GM12878 (cell line): ENCODE measurements at regions not wholly inside any gene's neighbourhood (a gene's known extent, or its start where the extent isn't known, plus 50 kb on each side); places are given as distances from the start of the nearest gene placed in this dataset.

Experiments
- CREM ChIP-seq: IDR thresholded peaks from 2 replicates; pipeline ENCODE4 v1.6.1; 2014; ENCODE audit warnings: antibody characterized with exemption, low read depth
- CTCF ChIP-seq, 3 experiments: IDR thresholded peaks in 2 of 3; conservative IDR thresholded peaks in 1 of 3; 2 replicates each; pipeline ENCODE4 v1.5.1; 2011; ENCODE audit warnings: low read depth in 3 of 3, low read length in 3 of 3, mild to moderate bottlenecking in 3 of 3, control low read depth in 2 of 3, moderate library complexity in 2 of 3, inconsistent platforms in 1 of 3, mixed read lengths in 1 of 3; ENCODE audit not compliant: control insufficient read depth in 2 of 3, insufficient read depth in 1 of 3; ENCODE audit errors: extremely low read depth in 1 of 3
- EZH2 ChIP-seq: IDR thresholded peaks from 2 replicates; pipeline ENCODE4 v1.6.1; 2012; ENCODE audit warnings: low read depth, mild to moderate bottlenecking, control low read depth, inconsistent platforms, low read length, borderline replicate concordance; ENCODE audit not compliant: control insufficient read depth
- NR2F1 ChIP-seq: fragments of 450-650 bp; conservative IDR thresholded peaks from 2 replicates; pipeline ENCODE4 v1.6.1; 2017; ENCODE audit warnings: mild to moderate bottlenecking
- SMARCA5 ChIP-seq: fragments of 450-650 bp; IDR thresholded peaks from 2 replicates; pipeline ENCODE4 v1.6.1; 2017; ENCODE audit warnings: mild to moderate bottlenecking
- SUZ12 ChIP-seq: fragments of 200-600 bp; sonication (generic); IDR thresholded peaks from one replicate; pipeline ENCODE4 v1.6.1; 2018; ENCODE audit warnings: antibody characterized with exemption, mild to moderate bottlenecking; ENCODE audit not compliant: unreplicated experiment
- TCF12 ChIP-seq: IDR thresholded peaks from 2 replicates; pipeline ENCODE4 v1.6.1; 2011; ENCODE audit warnings: low read depth, mild to moderate bottlenecking, low read length
- TCF7 ChIP-seq: IDR thresholded peaks from 2 replicates; pipeline ENCODE4 v1.6.1; 2014; ENCODE audit warnings: antibody characterized with exemption, borderline replicate concordance
- ZNF274 ChIP-seq: IDR thresholded peaks from one replicate; pipeline ENCODE4 v1.8.0; 2011; ENCODE audit not compliant: insufficient read length, insufficient read depth

- no peak for TF ChIP-seq TCF7
- TF ChIP-seq CREM: no peak
- TF ChIP-seq ZNF274: no peak
- TF ChIP-seq EZH2: no peak
- no peak for TF ChIP-seq CTCF (IDR thresholded peaks at IDR 0.05 in 2 of 3, conservative IDR thresholded peaks at IDR 0.05 in 1 of 3; ENCODE audit: control insufficient read depth in 2 of 3, extremely low read depth in 1 of 3, insufficient read depth in 1 of 3, low read depth in 3 of 3, low read length in 3 of 3)
- no peak for TF ChIP-seq SMARCA5
- no peak for TF ChIP-seq SUZ12
- TF ChIP-seq NR2F1: no peak
- no peak for TF ChIP-seq TCF12
Observed at GRCh38 chr13:47809411-47809810, 191.7 kb downstream of the SUCLA2 start.
